ENCODE measurements at regions not wholly inside any gene's neighbourhood (a gene's known extent, or its start where the extent isn't known, plus 50 kb on each side); places are given as distances from the start of the nearest gene placed in this dataset.
A peak's percentile ranks its signal among the peaks of the same experiment; 100 is the strongest.
"Not testable (repeated sequence)": the region's sequence is repeated elsewhere in the genome, so short reads cannot be mapped to it uniquely, and the experiment has no call there.

- no peak for DNase-seq (ENCODE audit: low read depth in 2 of 2)
These were observed 490.9 kb downstream of the NFIB start for GRCh38 chr9:13823026-13823425.

GRCh38 chr9:13817754-13818278 lies 496.1 kb downstream of the NFIB start:
- DNase-seq (ENCODE audit: low read depth in 2 of 2) = no peak

- DNase-seq (ENCODE audit: low read depth in 2 of 2) = no peak
These were observed 497.1 kb downstream of the NFIB start for GRCh38 chr9:13816837-13817236.

- no peak for DNase-seq (ENCODE audit: low read depth in 2 of 2)
These were observed 499.1 kb downstream of the NFIB start for GRCh38 chr9:13814647-13815400.

- DNase-seq (ENCODE audit: low read depth in 2 of 2) = no peak
These were observed 502.1 kb downstream of the NFIB start for GRCh38 chr9:13811876-13812275.

- no peak for DNase-seq (ENCODE audit: low read depth in 2 of 2)
These were observed 503.4 kb downstream of the NFIB start for GRCh38 chr9:13810510-13810909.

GRCh38 chr9:13809401-13809800 lies 504.5 kb downstream of the NFIB start:
- DNase-seq (ENCODE audit: low read depth in 2 of 2) = no peak

- DNase-seq (ENCODE audit: low read depth in 2 of 2) = no peak
These were observed 506.8 kb downstream of the NFIB start for GRCh38 chr9:13807118-13807517.

GRCh38 chr9:13806714-13807113 lies 507.2 kb downstream of the NFIB start:
- no peak for DNase-seq (ENCODE audit: low read depth in 2 of 2)

GRCh38 chr9:13805546-13805945 lies 508.4 kb downstream of the NFIB start:
- no peak for DNase-seq (ENCODE audit: low read depth in 2 of 2)

GRCh38 chr9:13804532-13804931 lies 509.4 kb downstream of the NFIB start:
- no peak for DNase-seq (ENCODE audit: low read depth in 2 of 2)

- DNase-seq (ENCODE audit: low read depth in 2 of 2) = no peak
These were observed 513.2 kb downstream of the NFIB start for GRCh38 chr9:13800776-13801175.

- not testable (repeated sequence) for DNase-seq (ENCODE audit: low read depth in 2 of 2)
These were observed 516.2 kb downstream of the NFIB start for GRCh38 chr9:13797701-13798100.

GRCh38 chr9:13791816-13792215 lies 512.3 kb upstream of the MPDZ start:
- no peak for DNase-seq (ENCODE audit: low read depth in 2 of 2)

GRCh38 chr9:13790055-13790454 lies 510.6 kb upstream of the MPDZ start:
- no peak for DNase-seq (ENCODE audit: low read depth in 2 of 2)

GRCh38 chr9:13787234-13787833 lies 507.8 kb upstream of the MPDZ start:
- DNase-seq (ENCODE audit: low read depth in 2 of 2) = peak; percentile 66 to 72

- no peak for DNase-seq (ENCODE audit: low read depth in 2 of 2)
These were observed 507.2 kb upstream of the MPDZ start for GRCh38 chr9:13786711-13787110.

- no peak for DNase-seq (ENCODE audit: low read depth in 2 of 2)
These were observed 506.6 kb upstream of the MPDZ start for GRCh38 chr9:13786131-13786530.

GRCh38 chr9:13779106-13779505 lies 499.6 kb upstream of the MPDZ start:
- no peak for DNase-seq (ENCODE audit: low read depth in 2 of 2)

- no peak for DNase-seq (ENCODE audit: low read depth in 2 of 2)
These were observed 499.1 kb upstream of the MPDZ start for GRCh38 chr9:13778631-13779030.

- DNase-seq (ENCODE audit: low read depth in 2 of 2) = no peak
These were observed 491.5 kb upstream of the MPDZ start for GRCh38 chr9:13770956-13771355.

GRCh38 chr9:13769641-13770040 lies 490.1 kb upstream of the MPDZ start:
- no peak for DNase-seq (ENCODE audit: low read depth in 2 of 2)

- no peak for DNase-seq (ENCODE audit: low read depth in 2 of 2)
These were observed 489.5 kb upstream of the MPDZ start for GRCh38 chr9:13769006-13769405.

All from dermis microvascular lymphatic vessel endothelial cell (primary cell).